GM23248 (cell line): ENCODE measurements at regions not wholly inside any gene's neighbourhood (a gene's known extent, or its start where the extent isn't known, plus 50 kb on each side); places are given as distances from the start of the nearest gene placed in this dataset.

Experiments
- DNase-seq: peaks from one replicate; pipeline ENCODE4 v3.0.0-alpha.2; 2015
- H2AFZ ChIP-seq: fragments of 200-600 bp; sonication (generic); 2 replicates; pipeline ENCODE4 v1.6.1; 2016; ENCODE audit warnings: antibody characterized with exemption
- H3F3A ChIP-seq: fragments of 200-600 bp; sonication (generic); 2 replicates; pipeline ENCODE4 v1.6.1; 2016; ENCODE audit warnings: mild to moderate bottlenecking, antibody characterized with exemption, mixed run types; ENCODE audit not compliant: insufficient read depth
- H3K27ac ChIP-seq: fragments of 200-600 bp; sonication (generic); 2 replicates; pipeline ENCODE4 v1.5.1; 2016; ENCODE audit warnings: mild to moderate bottlenecking
- H3K27me3 ChIP-seq: fragments of 200-600 bp; sonication (generic); replicated peaks from 2 replicates; pipeline ENCODE4 v1.6.1; 2016; ENCODE audit warnings: mild to moderate bottlenecking; ENCODE audit not compliant: insufficient read depth
- H3K36me3 ChIP-seq: fragments of 200-600 bp; sonication (generic); 2 replicates; pipeline ENCODE4 v1.6.1; 2016; ENCODE audit warnings: low read depth, mild to moderate bottlenecking
- H3K4me1 ChIP-seq: fragments of 200-600 bp; sonication (generic); 2 replicates; pipeline ENCODE4 v1.6.1; 2016; ENCODE audit warnings: mild to moderate bottlenecking; ENCODE audit not compliant: insufficient read depth
- H3K4me2 ChIP-seq: fragments of 200-600 bp; sonication (generic); one replicate; pipeline ENCODE4 v1.6.1; 2016; ENCODE audit warnings: mild to moderate bottlenecking; ENCODE audit not compliant: unreplicated experiment
- H3K4me3 ChIP-seq: fragments of 200-600 bp; sonication (generic); 2 replicates; pipeline ENCODE4 v1.5.1; 2016; ENCODE audit warnings: mild to moderate bottlenecking
- H3K79me2 ChIP-seq: fragments of 200-600 bp; sonication (generic); 2 replicates; pipeline ENCODE4 v1.6.1; 2016; ENCODE audit warnings: mild to moderate bottlenecking; ENCODE audit not compliant: insufficient read depth
- H3K9ac ChIP-seq: fragments of 200-600 bp; sonication (generic); 2 replicates; pipeline ENCODE4 v1.6.1; 2016; ENCODE audit warnings: mild to moderate bottlenecking
- H3K9me2 ChIP-seq: fragments of 200-600 bp; sonication (generic); 2 replicates; pipeline ENCODE4 v1.6.1; 2016; ENCODE audit warnings: mixed run types, mild to moderate bottlenecking, moderate library complexity; ENCODE audit not compliant: insufficient read depth
- H3K9me3 ChIP-seq: fragments of 200-600 bp; sonication (generic); one replicate; pipeline ENCODE4 v1.6.1; 2017; ENCODE audit warnings: low read depth
- H4K20me1 ChIP-seq: fragments of 200-600 bp; sonication (generic); 2 replicates; pipeline ENCODE4 v1.6.0; 2016; ENCODE audit not compliant: insufficient read depth
- EZH2 ChIP-seq: fragments of 200-600 bp; sonication (generic); IDR thresholded peaks from 2 replicates; pipeline ENCODE4 v1.6.1; 2018; ENCODE audit warnings: antibody characterized with exemption, mild to moderate bottlenecking; ENCODE audit not compliant: insufficient read depth, poor library complexity, severe bottlenecking
- EZH2phosphoT487 ChIP-seq: fragments of 200-600 bp; sonication (generic); IDR thresholded peaks from 2 replicates; pipeline ENCODE4 v1.6.1; 2018; ENCODE audit warnings: antibody characterized with exemption, moderate library complexity, mild to moderate bottlenecking, low read depth; ENCODE audit not compliant: insufficient read depth
- WGBS, 2 experiments: methylation state at CpG; one replicate each; pipeline ENCODE4 v1.1.6; 2015 to 2017; ENCODE audit warnings: low lambda C conversion rate in 2 of 2, low coverage in 1 of 2; ENCODE audit errors: missing lambda C conversion rate in 2 of 2; 5-methylcytosine and 5-hydroxymethylcytosine counted together
- in situ Hi-C: fragments of 300-500 bp; cut with MboI; formaldehyde crosslinking; loops from 2 replicates; pipeline ENCODE4 v1.15.0; 2020

- Histone ChIP-seq H3K79me2 (no peaks in the 10 kb centered on the region), H3K27me3 (peaks cover 20% of the 10 kb centered on the region), H3K36me3 (no peaks in the 10 kb centered on the region), H3K4me3 (no peak overlapping the region), H3K4me1 (no peaks in the 10 kb centered on the region), H3K9ac (no peak overlapping the region), H4K20me1 (no peaks in the 10 kb centered on the region), H3K9me3 (no peaks in the 10 kb centered on the region), H3F3A (no peaks in the 10 kb centered on the region), H2AFZ (no peak overlapping the region), H3K9me2 (no peaks in the 10 kb centered on the region), H3K4me2 (no peak overlapping the region), H3K27ac (no peak overlapping the region)
- in situ Hi-C loops: no loop called here
- WGBS, 2 experiments: 73 to 76% methylated on average over 9 of the region's 9 CpGs
- TF ChIP-seq EZH2phosphoT487: no peak
- no peak for DNase-seq
Measured at GRCh38 chr2:120625865-120626560, 109.7 kb upstream of the GLI2 start.

GRCh38 chr2:120626566-120626965, 109.1 kb upstream of the GLI2 start:
- no peak overlapping the region for H2AFZ ChIP-seq
- no peak overlapping the region for H3K27ac ChIP-seq
- in situ Hi-C loops: no loop called here
- H3K79me2 ChIP-seq: no peaks in the 10 kb centered on the region
- no peak for DNase-seq
- H3F3A ChIP-seq: no peaks in the 10 kb centered on the region
- no peaks in the 10 kb centered on the region for H4K20me1 ChIP-seq
- WGBS, 2 experiments: 61 to 66% methylated on average over 6 of the region's 6 CpGs
- no peak overlapping the region for H3K9ac ChIP-seq
- H3K9me2 ChIP-seq: no peaks in the 10 kb centered on the region
- no peaks in the 10 kb centered on the region for H3K9me3 ChIP-seq
- TF ChIP-seq EZH2 (no peak), EZH2phosphoT487 (no peak)
- no peak overlapping the region for H3K4me3 ChIP-seq
- no peak overlapping the region for H3K4me2 ChIP-seq
- no peaks in the 10 kb centered on the region for H3K4me1 ChIP-seq
- peaks cover 23% of the 10 kb centered on the region for H3K27me3 ChIP-seq
- no peaks in the 10 kb centered on the region for H3K36me3 ChIP-seq

- WGBS, 2 experiments: 38 to 61% methylated on average over 3 of the region's 3 CpGs
- DNase-seq: no peak
- no peak overlapping the region for H3K9ac ChIP-seq
- in situ Hi-C loops: no loop called here
- no peaks in the 10 kb centered on the region for H3K36me3 ChIP-seq
- no peaks in the 10 kb centered on the region for H3K79me2 ChIP-seq
- TF ChIP-seq EZH2phosphoT487: no peak
- no peak for TF ChIP-seq EZH2
- no peak overlapping the region for H3K4me2 ChIP-seq
- H3K27me3 ChIP-seq: peaks cover 23% of the 10 kb centered on the region
- no peak overlapping the region for H3K27ac ChIP-seq
- H3K4me1 ChIP-seq: no peaks in the 10 kb centered on the region
- no peaks in the 10 kb centered on the region for H3K9me2 ChIP-seq
- no peaks in the 10 kb centered on the region for H4K20me1 ChIP-seq
- H3K4me3 ChIP-seq: no peak overlapping the region
- H3F3A ChIP-seq: no peaks in the 10 kb centered on the region
- no peaks in the 10 kb centered on the region for H3K9me3 ChIP-seq
- no peak overlapping the region for H2AFZ ChIP-seq
Measured at GRCh38 chr2:120628248-120628647, 107.4 kb upstream of the GLI2 start.

- DNase-seq: no peak
- no peaks in the 10 kb centered on the region for H3K9me2 ChIP-seq
Measured at GRCh38 chr2:120629241-120629895, 106.3 kb upstream of the GLI2 start.

More at GRCh38 chr2:120629241-120629895, 106.3 kb upstream of the GLI2 start:
- TF ChIP-seq EZH2phosphoT487 (no peak), EZH2 (no peak)
- Histone ChIP-seq H2AFZ (no peak overlapping the region), H3K4me2 (no peak overlapping the region), H3K79me2 (no peaks in the 10 kb centered on the region), H3K9ac (no peak overlapping the region), H3K27ac (no peak overlapping the region), H3K4me1 (no peaks in the 10 kb centered on the region), H3K36me3 (no peaks in the 10 kb centered on the region), H3K27me3 (peaks cover 31% of the 10 kb centered on the region), H3F3A (no peaks in the 10 kb centered on the region), H4K20me1 (no peaks in the 10 kb centered on the region), H3K4me3 (no peak overlapping the region), H3K9me3 (no peaks in the 10 kb centered on the region)
- in situ Hi-C loops: no loop called here
- 61% methylated on average over 8 of the region's 8 CpGs for WGBS, 2 experiments
